Astrocyte of the cerebellum (primary cell): ENCODE measurements at regions not wholly inside any gene's neighbourhood (a gene's known extent, or its start where the extent isn't known, plus 50 kb on each side); places are given as distances from the start of the nearest gene placed in this dataset.

Experiments
- DNase-seq: peaks from one replicate; pipeline ENCODE4 v3.0.0-alpha.2; 2011; ENCODE audit warnings: low read depth
- H3K4me3 ChIP-seq: 2 replicates; pipeline ENCODE4 v1.5.1; 2011; ENCODE audit warnings: mild to moderate bottlenecking, low read depth, low read length, moderate library complexity
- CTCF ChIP-seq: IDR thresholded peaks from 2 replicates; pipeline ENCODE4 v1.5.1; 2012; ENCODE audit warnings: low read length, low read depth, moderate library complexity, mild to moderate bottlenecking; ENCODE audit errors: missing control alignments
- in situ Hi-C: cut with HindIII; loops from 2 replicates; pipeline ENCODE4 v1.10.0; 2017; ENCODE audit warnings: low sequenced_read_pairs

- H3K4me3 ChIP-seq, result no peak overlapping the region
- no peak for DNase-seq
- in situ Hi-C loops, result no loop called here
- TF ChIP-seq CTCF, result no peak
Measured at GRCh38 chrX:9221781-9222180, 187.9 kb upstream of the FAM9B start.

- in situ Hi-C loops, result no loop called here
- DNase-seq, result no peak
Measured at GRCh38 chrX:9222299-9222698, 188.4 kb upstream of the FAM9B start.

GRCh38 chrX:9227276-9227675 is 193.3 kb upstream of the FAM9B start:
- in situ Hi-C loops, result no loop called here
- TF ChIP-seq CTCF, result no peak

More at GRCh38 chrX:9222299-9222698, 188.4 kb upstream of the FAM9B start:
- TF ChIP-seq CTCF, result no peak
- H3K4me3 ChIP-seq, result no peak overlapping the region

GRCh38 chrX:9231491-9231890 is 197.6 kb upstream of the FAM9B start:
- DNase-seq, result no peak
- no peak overlapping the region for H3K4me3 ChIP-seq
- in situ Hi-C loops, result no loop called here
- no peak for TF ChIP-seq CTCF

More at GRCh38 chrX:9227276-9227675, 193.3 kb upstream of the FAM9B start:
- DNase-seq, result no peak
- H3K4me3 ChIP-seq, result no peak overlapping the region

- DNase-seq, result no peak
- in situ Hi-C loops, result no loop called here
- TF ChIP-seq CTCF, result no peak
- no peak overlapping the region for H3K4me3 ChIP-seq
Measured at GRCh38 chrX:9233141-9233540, 199.2 kb upstream of the FAM9B start.

- DNase-seq, result no peak
- no peak overlapping the region for H3K4me3 ChIP-seq
- in situ Hi-C loops, result no loop called here
- TF ChIP-seq CTCF, result no peak
Measured at GRCh38 chrX:9234315-9234714, 200.4 kb upstream of the FAM9B start.

GRCh38 chrX:9235722-9236121 is 201.8 kb upstream of the FAM9B start:
- H3K4me3 ChIP-seq, result no peak overlapping the region
- in situ Hi-C loops, result no loop called here
- TF ChIP-seq CTCF, result no peak
- DNase-seq, result no peak
